Immature natural killer cell (primary cell): ENCODE measurements at regions not wholly inside any gene's neighbourhood (a gene's known extent, or its start where the extent isn't known, plus 50 kb on each side); places are given as distances from the start of the nearest gene placed in this dataset.

Source experiments
- DNase-seq, 3 donors: peaks; one replicate each; pipeline ENCODE4 v3.0.0; 2022; ENCODE audit warnings: mixed read lengths in 1 of 3
- H3K27ac Mint-ChIP-seq, 6 donors: one replicate each; pipeline ENCODE4 v1.8.0; 2020; ENCODE audit warnings: mixed read lengths in 6 of 6, mild to moderate bottlenecking in 5 of 6, inconsistent platforms in 4 of 6, moderate library complexity in 3 of 6
- H3K27me3 Mint-ChIP-seq, 3 donors: one replicate each; pipeline ENCODE4 v1.8.0; 2020 to 2021; ENCODE audit warnings: low read depth in 3 of 3, mild to moderate bottlenecking in 3 of 3, mixed read lengths in 3 of 3, moderate library complexity in 3 of 3, inconsistent platforms in 1 of 3
- H3K36me3 Mint-ChIP-seq, 3 donors: one replicate each; pipeline ENCODE4 v1.8.0; 2020; ENCODE audit warnings: mixed read lengths in 3 of 3, inconsistent platforms in 2 of 3, mild to moderate bottlenecking in 2 of 3
- H3K4me1 Mint-ChIP-seq, 2 donors: one replicate each; pipeline ENCODE4 v1.8.0; 2020; ENCODE audit warnings: inconsistent platforms in 2 of 2, mild to moderate bottlenecking in 2 of 2, mixed read lengths in 2 of 2, moderate library complexity in 1 of 2
- H3K4me3 Mint-ChIP-seq, 5 donors: one replicate each; pipeline ENCODE4 v1.8.0; 2020; ENCODE audit warnings: mild to moderate bottlenecking in 5 of 5, mixed read lengths in 5 of 5, inconsistent platforms in 3 of 5, moderate library complexity in 3 of 5
- H3K9me3 Mint-ChIP-seq, 6 donors: one replicate each; pipeline ENCODE4 v1.8.0; 2020; ENCODE audit warnings: mild to moderate bottlenecking in 6 of 6, mixed read lengths in 6 of 6, inconsistent platforms in 4 of 6, moderate library complexity in 3 of 6

GRCh38 chr12:13772264-13772663 is 209.1 kb downstream of the GRIN2B start:
- Mint-ChIP-seq H3K27me3 (no peaks in the 10 kb centered on the region), H3K4me1 (no peaks in the 10 kb centered on the region), H3K9me3 (no peaks in the 10 kb centered on the region), H3K4me3 (no peak overlapping the region), H3K36me3 (no peaks in the 10 kb centered on the region), H3K27ac (no peak overlapping the region)
- DNase-seq, result no peak

- peaks cover 0 to 2% (median 0%) of the 10 kb centered on the region in 6 donors for H3K9me3 Mint-ChIP-seq
- H3K27me3 Mint-ChIP-seq, result no peaks in the 10 kb centered on the region
- DNase-seq, result no peak
- H3K4me3 Mint-ChIP-seq, result no peak overlapping the region
- no peaks in the 10 kb centered on the region for H3K4me1 Mint-ChIP-seq
- H3K27ac Mint-ChIP-seq, result no peak overlapping the region
- H3K36me3 Mint-ChIP-seq, result no peaks in the 10 kb centered on the region
Observed at GRCh38 chr12:13770576-13770975, 210.8 kb downstream of the GRIN2B start.

DNA sequence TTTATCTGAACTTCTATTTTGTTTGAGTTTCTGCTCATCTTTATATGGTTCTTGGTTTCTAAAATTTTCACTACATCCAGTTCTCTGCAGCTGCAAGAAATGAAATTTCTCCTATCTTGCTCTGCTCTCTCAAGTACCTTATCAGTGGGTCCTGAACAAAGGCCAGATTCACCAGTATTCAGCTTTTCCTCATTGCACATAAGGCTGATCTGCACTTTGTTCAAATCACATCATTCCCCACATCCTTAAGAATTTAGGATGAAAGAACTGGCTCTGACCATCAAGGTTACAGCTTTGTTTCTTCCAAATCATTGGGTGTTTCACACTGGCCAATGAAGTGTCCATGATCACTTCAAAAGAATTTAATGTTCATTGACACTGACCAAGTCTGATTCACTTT is 211.4 kb downstream of the GRIN2B start:
- no peak for DNase-seq
- H3K9me3 Mint-ChIP-seq, result peaks cover 0 to 2% (median 0%) of the 10 kb centered on the region in 6 donors
- no peaks in the 10 kb centered on the region for H3K36me3 Mint-ChIP-seq
- no peaks in the 10 kb centered on the region for H3K4me1 Mint-ChIP-seq
- no peak overlapping the region for H3K27ac Mint-ChIP-seq
- H3K27me3 Mint-ChIP-seq, result no peaks in the 10 kb centered on the region
- H3K4me3 Mint-ChIP-seq, result no peak overlapping the region

DNA sequence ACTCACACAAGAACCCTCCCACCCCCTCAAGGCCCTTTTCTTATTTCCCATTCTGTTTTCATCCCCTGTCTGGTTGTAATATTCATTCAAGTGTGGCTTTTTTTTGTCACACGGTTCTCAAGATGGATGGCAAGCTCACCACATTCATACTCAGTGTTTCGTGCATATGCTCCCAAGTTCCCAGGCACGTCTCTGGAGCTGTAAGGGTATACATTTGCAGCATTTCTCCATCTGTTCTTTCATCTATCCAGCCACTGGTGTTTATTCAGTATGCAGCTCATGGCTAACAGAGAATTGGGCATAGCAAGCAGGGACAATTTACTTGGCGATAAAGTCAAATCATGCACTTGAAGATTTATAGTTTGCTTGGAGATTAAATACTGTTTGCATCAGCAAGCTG is 212.1 kb downstream of the GRIN2B start:
- Mint-ChIP-seq H3K36me3 (no peaks in the 10 kb centered on the region), H3K9me3 (peaks cover 0 to 2% (median 0%) of the 10 kb centered on the region in 6 donors), H3K4me3 (no peak overlapping the region), H3K27me3 (peaks cover 0 to 1% (median 0%) of the 10 kb centered on the region in 3 donors), H3K4me1 (no peaks in the 10 kb centered on the region), H3K27ac (no peak overlapping the region)
- DNase-seq, result no peak

- H3K4me1 Mint-ChIP-seq, result no peaks in the 10 kb centered on the region
- DNase-seq, result no peak
- H3K9me3 Mint-ChIP-seq, result peaks cover 0 to 3% (median 0%) of the 10 kb centered on the region in 6 donors
- H3K27me3 Mint-ChIP-seq, result peaks cover 0 to 6% (median 0%) of the 10 kb centered on the region in 3 donors
- no peaks in the 10 kb centered on the region for H3K36me3 Mint-ChIP-seq
- no peak overlapping the region for H3K27ac Mint-ChIP-seq
- no peak overlapping the region for H3K4me3 Mint-ChIP-seq
Observed at GRCh38 chr12:13764748-13765147, 216.7 kb downstream of the GRIN2B start.

- DNase-seq, result no peak
- Mint-ChIP-seq H3K27ac (no peak overlapping the region), H3K4me3 (no peak overlapping the region), H3K9me3 (peaks cover 0 to 2% (median 0%) of the 10 kb centered on the region in 6 donors), H3K36me3 (no peaks in the 10 kb centered on the region), H3K4me1 (no peaks in the 10 kb centered on the region), H3K27me3 (peaks cover 0 to 4% (median 2%) of the 10 kb centered on the region in 3 donors)
Observed at GRCh38 chr12:13749389-13749788, 232.0 kb downstream of the GRIN2B start.

- Mint-ChIP-seq H3K27me3 (peaks cover 0 to 9% (median 4%) of the 10 kb centered on the region in 3 donors), H3K4me3 (no peak overlapping the region), H3K36me3 (no peaks in the 10 kb centered on the region), H3K4me1 (no peaks in the 10 kb centered on the region), H3K9me3 (no peaks in the 10 kb centered on the region), H3K27ac (no peak overlapping the region)
- DNase-seq, result no peak
Observed at GRCh38 chr12:13745111-13745860, 236.1 kb downstream of the GRIN2B start.

GRCh38 chr12:13744561-13744960 is 236.8 kb downstream of the GRIN2B start:
- peaks cover 0 to 9% (median 4%) of the 10 kb centered on the region in 3 donors for H3K27me3 Mint-ChIP-seq
- no peaks in the 10 kb centered on the region for H3K4me1 Mint-ChIP-seq

DNA sequence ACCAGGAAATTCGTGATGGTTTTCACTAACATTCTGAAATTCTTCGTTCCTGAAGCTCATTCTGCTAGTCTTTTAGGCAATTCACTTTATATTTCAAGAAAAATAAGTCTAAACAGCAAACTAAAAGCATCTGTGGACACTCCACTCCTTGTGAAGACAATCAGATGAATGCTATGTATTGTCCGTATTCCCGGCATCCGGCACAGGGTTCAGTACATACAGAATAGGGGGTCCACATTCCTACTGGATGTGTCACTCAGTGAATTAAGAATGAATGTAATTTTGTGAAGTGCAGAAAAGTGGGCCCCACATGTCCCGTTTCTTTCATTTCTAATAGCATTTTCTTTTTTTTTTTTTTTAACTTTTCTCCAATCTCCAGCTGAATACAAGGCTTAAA is 241.3 kb downstream of the GRIN2B start:
- H3K4me1 Mint-ChIP-seq, result no peaks in the 10 kb centered on the region
- no peak for DNase-seq
- H3K9me3 Mint-ChIP-seq, result peaks cover 0 to 2% (median 0%) of the 10 kb centered on the region in 6 donors
- H3K27me3 Mint-ChIP-seq, result peaks cover 0 to 10% (median 4%) of the 10 kb centered on the region in 3 donors
- H3K4me3 Mint-ChIP-seq, result no peak overlapping the region
- no peak overlapping the region for H3K27ac Mint-ChIP-seq
- H3K36me3 Mint-ChIP-seq, result no peaks in the 10 kb centered on the region

More at GRCh38 chr12:13744561-13744960, 236.8 kb downstream of the GRIN2B start:
- DNase-seq, result no peak
- no peak overlapping the region for H3K27ac Mint-ChIP-seq
- H3K9me3 Mint-ChIP-seq, result no peaks in the 10 kb centered on the region
- H3K36me3 Mint-ChIP-seq, result no peaks in the 10 kb centered on the region
- H3K4me3 Mint-ChIP-seq, result no peak overlapping the region

DNA sequence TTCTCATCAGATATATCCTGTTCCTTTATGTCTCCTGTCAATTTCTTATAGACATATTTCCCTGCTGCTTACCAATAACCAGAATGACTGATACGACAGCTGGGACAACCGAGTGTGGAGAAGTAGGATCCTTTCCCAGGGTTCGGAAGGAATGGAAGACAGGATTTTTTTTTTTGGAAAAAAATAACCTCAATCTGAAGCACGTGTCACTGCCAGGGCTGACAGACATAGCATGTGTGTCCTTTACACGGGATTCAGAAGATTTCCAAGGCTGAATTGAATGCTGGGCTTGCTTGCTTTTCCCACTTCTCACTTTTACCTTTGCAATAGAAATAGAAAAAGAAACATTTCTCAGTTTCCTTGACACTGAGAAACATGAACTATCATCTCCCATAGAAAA is 245.7 kb downstream of the GRIN2B start:
- H3K27ac Mint-ChIP-seq, result no peak overlapping the region
- H3K4me1 Mint-ChIP-seq, result no peaks in the 10 kb centered on the region
- no peak for DNase-seq
- no peak overlapping the region for H3K4me3 Mint-ChIP-seq
- peaks cover 0 to 4% (median 0%) of the 10 kb centered on the region in 6 donors for H3K9me3 Mint-ChIP-seq
- H3K27me3 Mint-ChIP-seq, result peaks cover 0 to 7% (median 4%) of the 10 kb centered on the region in 3 donors
- no peaks in the 10 kb centered on the region for H3K36me3 Mint-ChIP-seq

- Mint-ChIP-seq H3K9me3 (peaks cover 0 to 4% (median 0%) of the 10 kb centered on the region in 6 donors), H3K27me3 (peaks cover 0 to 6% (median 4%) of the 10 kb centered on the region in 3 donors), H3K4me3 (no peak overlapping the region), H3K36me3 (no peaks in the 10 kb centered on the region), H3K27ac (no peak overlapping the region), H3K4me1 (no peaks in the 10 kb centered on the region)
- no peak for DNase-seq
Observed at GRCh38 chr12:13734584-13735152, 246.7 kb downstream of the GRIN2B start.

DNA sequence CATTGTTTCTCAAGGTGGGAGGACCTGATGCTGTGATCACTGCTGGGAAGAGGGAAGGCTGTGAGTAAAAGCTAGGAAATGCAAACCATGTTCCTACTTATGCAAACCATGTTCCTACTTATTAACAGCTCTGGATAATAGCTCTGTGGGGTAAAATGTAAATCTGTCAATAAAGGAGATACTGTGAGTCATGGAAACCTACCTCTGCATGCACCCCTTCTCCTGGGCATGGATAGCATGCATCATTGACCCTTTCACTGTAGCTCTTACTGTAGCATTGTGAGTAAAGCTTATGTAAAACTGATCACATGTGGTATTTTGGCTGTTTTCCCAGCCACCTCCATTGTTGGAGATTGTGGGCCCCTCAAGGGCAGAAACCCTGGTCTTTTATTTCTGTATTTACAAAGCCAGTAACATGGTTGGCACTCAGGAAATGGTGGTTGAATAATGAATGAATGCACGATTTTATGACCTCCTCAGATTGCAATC is 253.7 kb downstream of the GRIN2B start:
- no peak overlapping the region for H3K4me3 Mint-ChIP-seq
- peaks cover 0 to 4% (median 0%) of the 10 kb centered on the region in 6 donors for H3K9me3 Mint-ChIP-seq
- H3K27ac Mint-ChIP-seq, result no peak overlapping the region
- peaks cover 2 to 7% (median 6%) of the 10 kb centered on the region in 3 donors for H3K27me3 Mint-ChIP-seq
- no peak for DNase-seq
- H3K4me1 Mint-ChIP-seq, result no peaks in the 10 kb centered on the region
- no peaks in the 10 kb centered on the region for H3K36me3 Mint-ChIP-seq

- Mint-ChIP-seq H3K36me3 (no peaks in the 10 kb centered on the region), H3K4me3 (no peak overlapping the region), H3K27me3 (peaks cover 0 to 7% (median 3%) of the 10 kb centered on the region in 3 donors), H3K9me3 (peaks cover 0 to 4% (median 0%) of the 10 kb centered on the region in 6 donors), H3K27ac (no peak overlapping the region), H3K4me1 (no peaks in the 10 kb centered on the region)
- no peak for DNase-seq
Observed at GRCh38 chr12:13725049-13725448, 256.4 kb downstream of the GRIN2B start.

GRCh38 chr12:13724136-13724535 is 257.3 kb downstream of the GRIN2B start:
- Mint-ChIP-seq H3K36me3 (no peaks in the 10 kb centered on the region), H3K4me3 (no peak overlapping the region), H3K27me3 (peaks cover 0 to 7% (median 3%) of the 10 kb centered on the region in 3 donors), H3K9me3 (peaks cover 0 to 2% (median 0%) of the 10 kb centered on the region in 6 donors), H3K4me1 (no peaks in the 10 kb centered on the region), H3K27ac (no peak overlapping the region)
- DNase-seq, result no peak
